GM21825 (cell line): ENCODE measurements at regions not wholly inside any gene's neighbourhood (a gene's known extent, or its start where the extent isn't known, plus 50 kb on each side); places are given as distances from the start of the nearest gene placed in this dataset.
"Not testable (repeated sequence)": the region's sequence is repeated elsewhere in the genome, so short reads cannot be mapped to it uniquely, and the experiment has no call there.

Source experiments
- ATAC-seq: cut with Tn5 transposase; IDR thresholded peaks from one replicate; pipeline ENCODE4 v1.9.1; 2021; ENCODE audit warnings: mild to moderate bottlenecking, moderate library complexity; ENCODE audit not compliant: unreplicated experiment

DNA sequence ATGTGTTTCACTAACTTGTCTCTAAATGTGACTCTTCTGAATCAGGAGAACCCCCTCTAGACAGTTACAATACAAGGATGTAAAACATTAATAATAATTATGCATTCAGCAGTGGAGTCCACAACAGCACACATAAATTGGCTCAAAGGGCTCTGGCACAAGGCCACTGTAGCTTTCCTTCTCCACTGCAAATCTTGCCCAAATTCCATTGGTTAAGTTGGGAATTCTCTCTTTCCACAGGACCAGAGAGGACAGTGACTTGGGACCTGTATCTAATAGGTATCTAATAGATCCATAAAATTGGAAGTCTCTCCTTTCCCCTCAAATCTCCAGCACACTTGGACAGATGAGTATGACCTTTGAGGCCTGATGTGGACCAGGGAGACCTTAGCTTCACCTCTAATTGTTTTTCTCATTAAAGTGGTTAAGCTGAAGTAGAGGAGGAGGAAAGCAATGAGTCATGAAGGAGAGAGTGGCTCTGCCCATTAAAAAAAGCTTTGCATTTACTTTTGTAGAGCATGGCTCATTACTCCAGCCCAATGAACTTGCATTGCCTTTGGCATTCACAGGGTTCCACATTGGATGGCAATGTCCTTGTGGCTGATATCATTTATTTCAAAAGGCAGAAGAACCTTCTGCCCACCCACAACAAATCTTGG is 72.3 kb upstream of the SH3RF1 start:
- no peak for ATAC-seq

- no peak for ATAC-seq
Observed at GRCh38 chr4:169342159-169342860, 71.6 kb upstream of the SH3RF1 start.

DNA sequence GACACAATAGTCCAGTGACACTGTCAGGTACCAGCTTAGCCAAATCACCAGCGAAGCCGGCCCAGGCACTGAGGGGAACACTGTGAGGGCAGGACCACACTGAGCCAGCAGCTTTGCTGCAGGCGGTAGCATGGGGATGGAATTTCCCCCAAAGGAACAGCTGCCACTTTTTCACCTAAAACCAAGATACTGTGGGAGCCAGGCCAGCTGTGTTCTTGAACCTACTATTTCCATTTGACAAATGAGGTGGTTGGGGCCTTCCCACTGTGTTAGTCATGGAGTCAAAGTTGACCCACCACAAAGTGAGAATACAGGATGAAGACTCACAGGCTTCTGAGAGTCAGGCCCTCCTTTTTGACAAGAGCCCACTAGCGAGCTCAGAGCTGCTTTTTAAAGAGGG is 70.7 kb upstream of the SH3RF1 start:
- peak; percentile 58 for ATAC-seq

DNA sequence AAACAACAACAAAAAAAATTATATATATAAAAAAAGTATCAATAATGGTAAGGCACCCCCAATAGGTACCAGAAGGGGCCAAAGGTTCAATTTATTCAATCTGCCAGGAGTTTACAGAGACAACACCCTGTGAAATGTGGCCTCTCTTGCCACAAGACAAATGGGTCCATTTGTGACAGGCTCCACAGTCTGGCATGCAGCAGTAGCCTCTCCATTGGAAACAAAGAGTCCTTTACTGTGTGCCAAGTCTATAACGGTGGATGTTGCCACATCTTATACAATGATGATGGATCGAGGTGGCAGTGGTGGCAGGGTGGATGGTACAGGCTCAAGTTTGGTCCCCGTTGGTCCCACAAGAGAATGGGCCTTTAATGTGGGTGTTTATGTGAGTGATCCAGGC is 70.1 kb upstream of the SH3RF1 start:
- ATAC-seq: no peak

DNA sequence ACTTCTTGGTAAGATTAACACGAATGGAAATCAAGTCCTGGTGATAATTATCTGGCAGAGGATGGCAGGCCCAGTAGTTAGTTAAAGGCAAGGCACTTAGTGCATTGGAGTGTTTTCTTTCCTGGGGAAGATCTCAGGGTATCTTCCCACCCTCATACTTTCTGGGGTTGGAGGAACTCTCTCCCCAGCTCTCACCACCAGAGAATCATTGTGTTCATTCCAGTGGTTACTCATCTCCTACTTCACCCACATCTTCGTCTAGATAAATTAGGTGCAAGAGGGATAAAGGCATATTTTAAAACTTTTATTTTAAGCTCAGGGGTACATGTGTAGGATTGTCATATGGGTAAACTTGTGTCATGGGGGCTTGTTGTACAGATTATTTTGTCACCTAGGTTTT is 67.5 kb upstream of the SH3RF1 start:
- no peak for ATAC-seq

- ATAC-seq: no peak
Observed at GRCh38 chr4:169337510-169337909, 66.8 kb upstream of the SH3RF1 start.

DNA sequence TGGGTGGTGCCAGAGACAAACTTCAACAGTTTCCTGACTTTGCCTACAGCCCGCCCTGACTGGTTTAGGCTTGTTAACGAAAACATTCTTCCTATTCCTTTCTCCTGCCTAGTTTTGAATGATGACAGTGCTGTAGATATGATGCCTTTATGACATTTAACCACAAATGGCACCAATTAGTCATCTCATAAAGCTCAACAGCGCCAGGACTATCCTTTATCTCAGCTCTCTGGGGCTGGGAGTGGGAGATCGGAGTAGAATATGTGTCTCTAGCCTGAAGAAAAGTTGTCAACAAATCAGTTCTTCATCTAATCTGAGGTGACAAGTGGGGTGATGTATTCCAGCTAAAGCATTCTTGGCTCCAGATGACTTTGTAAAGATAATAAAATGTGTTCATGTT is 64.6 kb upstream of the SH3RF1 start:
- no peak for ATAC-seq

GRCh38 chr4:169334335-169334734 is 63.6 kb upstream of the SH3RF1 start:
- no peak for ATAC-seq

DNA sequence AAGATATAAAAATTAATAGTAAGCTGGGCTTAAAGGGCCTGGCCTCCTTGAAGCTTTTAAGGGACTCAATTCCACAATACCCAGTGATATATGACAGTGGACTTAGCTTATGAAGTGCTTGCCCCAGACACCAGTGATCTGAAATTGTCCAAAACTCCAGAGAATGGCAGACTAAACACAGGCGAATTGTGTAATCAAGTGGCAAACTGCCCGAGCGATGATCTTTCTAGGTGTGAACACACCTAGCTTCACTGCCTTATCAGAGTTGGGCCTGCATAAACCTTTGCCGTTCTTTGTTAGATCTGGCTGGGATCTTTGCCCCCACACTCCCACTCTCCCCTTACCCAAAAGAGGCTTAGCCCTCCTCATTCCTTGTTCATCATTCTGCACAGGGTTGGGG is 62.5 kb upstream of the SH3RF1 start:
- no peak for ATAC-seq

- ATAC-seq: no peak
Observed at GRCh38 chr4:169332583-169332982, 61.8 kb upstream of the SH3RF1 start.

DNA sequence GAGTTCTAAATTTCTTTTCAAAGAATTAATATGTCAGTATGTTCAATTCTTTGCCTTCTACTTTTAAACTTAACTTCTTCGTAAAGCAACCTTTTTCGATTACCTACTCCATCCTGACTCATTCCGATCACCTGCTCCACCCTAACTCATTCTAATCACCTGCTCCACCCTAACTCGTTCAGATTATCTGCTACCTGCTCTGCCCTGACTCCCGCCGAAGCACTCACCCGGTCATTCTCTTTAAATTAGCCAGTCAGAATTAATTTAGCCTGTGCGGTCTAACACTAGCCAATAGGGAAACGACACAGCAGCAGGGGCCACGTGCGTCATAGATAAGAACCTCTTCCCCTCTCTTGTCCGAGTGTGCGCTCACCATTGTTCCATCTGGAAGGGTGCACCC is 60.1 kb upstream of the SH3RF1 start:
- no peak for ATAC-seq

GRCh38 chr4:169330095-169330494 is 59.3 kb upstream of the SH3RF1 start:
- no peak for ATAC-seq

GRCh38 chr4:169327951-169328350 is 57.2 kb upstream of the SH3RF1 start:
- no peak for ATAC-seq

DNA sequence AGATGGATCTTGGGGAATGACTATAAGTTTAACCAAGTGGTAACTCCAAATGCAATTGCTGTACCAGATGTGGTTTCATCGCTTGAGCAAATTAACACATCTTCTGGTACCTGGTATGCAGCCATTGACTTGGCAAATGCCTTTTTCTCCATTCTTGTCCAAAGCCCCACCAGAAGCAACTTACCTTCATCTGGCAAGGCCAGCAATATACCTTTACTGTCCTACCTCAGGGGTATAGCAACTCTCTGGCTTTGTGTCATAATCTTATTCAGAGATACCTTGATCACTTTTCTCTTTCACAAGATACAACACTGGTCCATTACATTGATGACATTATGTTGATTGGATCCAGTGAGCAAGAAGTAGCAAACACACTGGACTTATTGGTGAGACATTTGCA is 53.2 kb upstream of the SH3RF1 start:
- not testable (repeated sequence) for ATAC-seq

GRCh38 chr4:169322833-169323232 is 52.1 kb upstream of the SH3RF1 start:
- not testable (repeated sequence) for ATAC-seq
